ENCODE measurements at regions not wholly inside any gene's neighbourhood (a gene's known extent, or its start where the extent isn't known, plus 50 kb on each side); places are given as distances from the start of the nearest gene placed in this dataset.

GRCh38 chr16:52652033-52652432 lies 105.1 kb upstream of the TOX3 start:
- TF ChIP-seq TAF1 (IDR thresholded peaks at IDR 0.05; ENCODE audit: borderline replicate concordance, insufficient read depth, low read length) (no peak), POLR2AphosphoS5 (IDR thresholded peaks at IDR 0.05; ENCODE audit: low read depth, low read length) (no peak), SIN3A (IDR thresholded peaks at IDR 0.05; ENCODE audit: borderline replicate concordance, insufficient read depth, low read length) (no peak), FOXP2 (optimal IDR thresholded peaks at IDR 0.05; ENCODE audit: borderline replicate concordance, extremely low read depth, extremely low read length, insufficient read depth) (no peak), REST (IDR thresholded peaks at IDR 0.05; ENCODE audit: insufficient read depth in 1 of 2, low read depth in 2 of 2, low read length in 2 of 2) (no peak)

GRCh38 chr16:52650789-52651188 lies 103.8 kb upstream of the TOX3 start:
- TF ChIP-seq SIN3A (IDR thresholded peaks at IDR 0.05; ENCODE audit: borderline replicate concordance, insufficient read depth, low read length), result no peak
- no peak for TF ChIP-seq FOXP2 (optimal IDR thresholded peaks at IDR 0.05; ENCODE audit: borderline replicate concordance, extremely low read depth, extremely low read length, insufficient read depth)
- no peak for TF ChIP-seq POLR2AphosphoS5 (IDR thresholded peaks at IDR 0.05; ENCODE audit: low read depth, low read length)
- TF ChIP-seq REST (IDR thresholded peaks at IDR 0.05; ENCODE audit: insufficient read depth in 1 of 2, low read depth in 2 of 2, low read length in 2 of 2), result no peak
- TF ChIP-seq TAF1 (IDR thresholded peaks at IDR 0.05; ENCODE audit: borderline replicate concordance, insufficient read depth, low read length), result no peak

DNA sequence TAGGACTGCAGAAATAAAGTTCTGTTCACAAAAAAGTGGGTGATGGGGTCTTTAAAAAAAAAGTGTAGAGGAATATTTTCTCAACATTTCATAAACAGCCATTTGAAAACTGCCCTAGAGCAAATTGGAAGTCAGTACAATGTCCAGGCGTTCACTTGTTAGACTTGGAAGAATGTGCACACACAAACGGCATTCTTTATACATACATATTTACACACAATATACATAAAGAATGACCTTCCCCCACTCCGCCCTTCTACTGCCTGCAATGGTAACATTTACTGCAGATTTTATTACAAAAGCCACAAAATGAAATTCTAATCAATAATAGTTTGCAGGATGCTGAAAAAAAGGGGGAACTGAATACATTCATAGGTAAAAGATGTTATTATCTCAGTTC lies 103.4 kb upstream of the TOX3 start:
- TF ChIP-seq POLR2AphosphoS5 (IDR thresholded peaks at IDR 0.05; ENCODE audit: low read depth, low read length), result no peak
- no peak for TF ChIP-seq TAF1 (IDR thresholded peaks at IDR 0.05; ENCODE audit: borderline replicate concordance, insufficient read depth, low read length)
- TF ChIP-seq SIN3A (IDR thresholded peaks at IDR 0.05; ENCODE audit: borderline replicate concordance, insufficient read depth, low read length), result no peak
- TF ChIP-seq REST (IDR thresholded peaks at IDR 0.05; ENCODE audit: insufficient read depth in 1 of 2, low read depth in 2 of 2, low read length in 2 of 2), result no peak
- TF ChIP-seq FOXP2 (optimal IDR thresholded peaks at IDR 0.05; ENCODE audit: borderline replicate concordance, extremely low read depth, extremely low read length, insufficient read depth), result no peak

GRCh38 chr16:52649870-52650269 lies 102.9 kb upstream of the TOX3 start:
- TF ChIP-seq REST (IDR thresholded peaks at IDR 0.05; ENCODE audit: insufficient read depth in 1 of 2, low read depth in 2 of 2, low read length in 2 of 2) (no peak), FOXP2 (optimal IDR thresholded peaks at IDR 0.05; ENCODE audit: borderline replicate concordance, extremely low read depth, extremely low read length, insufficient read depth) (no peak), POLR2AphosphoS5 (IDR thresholded peaks at IDR 0.05; ENCODE audit: low read depth, low read length) (no peak), SIN3A (IDR thresholded peaks at IDR 0.05; ENCODE audit: borderline replicate concordance, insufficient read depth, low read length) (no peak), TAF1 (IDR thresholded peaks at IDR 0.05; ENCODE audit: borderline replicate concordance, insufficient read depth, low read length) (no peak)

DNA sequence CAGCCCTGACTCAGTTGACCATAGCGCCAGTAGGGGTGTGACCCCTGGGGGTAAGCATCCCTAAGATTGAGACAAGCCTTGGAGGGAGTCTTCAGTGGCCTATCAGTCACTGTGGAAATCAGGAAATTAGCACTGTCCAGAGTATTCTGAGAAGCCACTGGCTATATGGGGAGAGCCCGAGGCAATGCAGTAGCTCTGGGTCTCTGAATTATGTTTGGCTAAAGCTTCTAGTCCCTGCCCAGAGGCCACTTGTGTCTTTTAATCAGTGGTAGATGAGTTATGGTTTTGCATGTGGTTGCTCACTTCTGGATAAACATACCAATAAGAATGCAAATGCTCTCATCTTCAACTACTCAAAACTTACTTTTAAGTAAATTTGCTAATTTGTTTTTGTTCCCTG lies 100.6 kb upstream of the TOX3 start:
- no peak for TF ChIP-seq FOXP2 (optimal IDR thresholded peaks at IDR 0.05; ENCODE audit: borderline replicate concordance, extremely low read depth, extremely low read length, insufficient read depth)
- TF ChIP-seq POLR2AphosphoS5 (IDR thresholded peaks at IDR 0.05; ENCODE audit: low read depth, low read length), result no peak
- no peak for TF ChIP-seq SIN3A (IDR thresholded peaks at IDR 0.05; ENCODE audit: borderline replicate concordance, insufficient read depth, low read length)
- no peak for TF ChIP-seq TAF1 (IDR thresholded peaks at IDR 0.05; ENCODE audit: borderline replicate concordance, insufficient read depth, low read length)
- TF ChIP-seq REST (IDR thresholded peaks at IDR 0.05; ENCODE audit: insufficient read depth in 1 of 2, low read depth in 2 of 2, low read length in 2 of 2), result no peak
